NB4 (cell line): ENCODE measurements at regions not wholly inside any gene's neighbourhood (a gene's known extent, or its start where the extent isn't known, plus 50 kb on each side); places are given as distances from the start of the nearest gene placed in this dataset.
"Not testable (repeated sequence)": the region's sequence is repeated elsewhere in the genome, so short reads cannot be mapped to it uniquely, and the experiment has no call there.

Source experiments
- DNase-seq: peaks from one replicate; pipeline ENCODE4 v3.0.0; 2010; ENCODE audit warnings: low read depth
- H3K4me3 ChIP-seq: one replicate; pipeline ENCODE4 v1.5.1; 2011; ENCODE audit warnings: mild to moderate bottlenecking, low read depth, low read length, moderate library complexity
- MYC ChIP-seq: IDR thresholded peaks from 2 replicates; pipeline ENCODE4 v1.6.1; 2011; ENCODE audit warnings: low read depth, low read length
- POLR2A ChIP-seq: IDR thresholded peaks from 2 replicates; pipeline ENCODE4 v1.6.1; 2011; ENCODE audit warnings: mild to moderate bottlenecking; ENCODE audit not compliant: insufficient read length; ENCODE audit errors: extremely low read depth
- TF ChIP-seq, protein P1 (sequence below): IDR thresholded peaks from 2 replicates; pipeline ENCODE4 v1.6.1; 2011; ENCODE audit warnings: low read depth, low read length
- TF ChIP-seq, protein P2 (sequence below): IDR thresholded peaks from one replicate; pipeline ENCODE4 v1.5.1; 2012; ENCODE audit warnings: low read depth, low read length

DNA sequence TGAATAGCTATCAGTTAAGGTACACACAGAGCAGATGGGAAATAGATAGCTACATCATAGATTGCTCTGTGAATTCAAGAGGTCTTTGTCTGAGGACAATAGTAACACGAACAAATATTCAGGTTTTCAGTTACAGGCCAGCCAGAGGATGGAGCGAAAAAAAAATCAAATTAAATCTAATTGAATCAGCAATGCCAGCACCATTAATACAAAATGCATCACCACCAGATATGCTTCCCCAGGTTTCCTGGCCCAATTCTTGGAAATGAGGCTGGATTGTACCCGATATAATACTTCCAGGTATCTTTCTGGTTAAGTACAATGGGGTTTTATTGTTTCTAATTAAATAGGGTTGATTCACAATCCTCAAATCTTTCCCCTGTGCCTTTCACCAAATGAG, 975.8 kb upstream of the AUTS2 start:
- no peak overlapping the region for H3K4me3 ChIP-seq
- DNase-seq = no peak
- TF ChIP-seq, protein P1, sequence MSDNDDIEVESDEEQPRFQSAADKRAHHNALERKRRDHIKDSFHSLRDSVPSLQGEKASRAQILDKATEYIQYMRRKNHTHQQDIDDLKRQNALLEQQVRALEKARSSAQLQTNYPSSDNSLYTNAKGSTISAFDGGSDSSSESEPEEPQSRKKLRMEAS = no peak
- no peak for TF ChIP-seq POLR2A

DNA sequence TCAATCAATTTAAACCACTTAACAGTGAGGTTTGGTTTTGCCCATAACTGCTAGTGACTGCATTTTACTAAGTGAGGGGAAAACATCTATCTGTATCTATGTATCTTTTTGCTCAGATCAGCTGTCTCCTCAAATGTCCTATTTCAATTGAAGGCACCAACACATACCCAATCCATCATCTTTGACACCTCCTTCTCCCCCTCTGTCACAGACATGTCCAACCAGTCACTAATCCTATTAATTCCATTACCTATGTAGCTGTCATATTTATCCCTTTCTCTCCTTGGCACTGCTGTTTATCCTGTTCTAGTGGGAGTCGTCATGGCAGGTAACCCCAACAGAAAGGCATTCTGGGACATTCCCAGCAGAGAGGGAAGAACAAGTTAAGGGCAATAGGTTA, 975.2 kb upstream of the AUTS2 start:
- TF ChIP-seq POLR2A (no peak), MYC (no peak)
- TF ChIP-seq, protein P1 = no peak
- TF ChIP-seq, protein P2, sequence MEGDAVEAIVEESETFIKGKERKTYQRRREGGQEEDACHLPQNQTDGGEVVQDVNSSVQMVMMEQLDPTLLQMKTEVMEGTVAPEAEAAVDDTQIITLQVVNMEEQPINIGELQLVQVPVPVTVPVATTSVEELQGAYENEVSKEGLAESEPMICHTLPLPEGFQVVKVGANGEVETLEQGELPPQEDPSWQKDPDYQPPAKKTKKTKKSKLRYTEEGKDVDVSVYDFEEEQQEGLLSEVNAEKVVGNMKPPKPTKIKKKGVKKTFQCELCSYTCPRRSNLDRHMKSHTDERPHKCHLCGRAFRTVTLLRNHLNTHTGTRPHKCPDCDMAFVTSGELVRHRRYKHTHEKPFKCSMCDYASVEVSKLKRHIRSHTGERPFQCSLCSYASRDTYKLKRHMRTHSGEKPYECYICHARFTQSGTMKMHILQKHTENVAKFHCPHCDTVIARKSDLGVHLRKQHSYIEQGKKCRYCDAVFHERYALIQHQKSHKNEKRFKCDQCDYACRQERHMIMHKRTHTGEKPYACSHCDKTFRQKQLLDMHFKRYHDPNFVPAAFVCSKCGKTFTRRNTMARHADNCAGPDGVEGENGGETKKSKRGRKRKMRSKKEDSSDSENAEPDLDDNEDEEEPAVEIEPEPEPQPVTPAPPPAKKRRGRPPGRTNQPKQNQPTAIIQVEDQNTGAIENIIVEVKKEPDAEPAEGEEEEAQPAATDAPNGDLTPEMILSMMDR = no peak
- no peak overlapping the region for H3K4me3 ChIP-seq
- DNase-seq = no peak

GRCh38 chr7:68627247-68627864, 970.9 kb upstream of the AUTS2 start:
- DNase-seq = no peak

DNA sequence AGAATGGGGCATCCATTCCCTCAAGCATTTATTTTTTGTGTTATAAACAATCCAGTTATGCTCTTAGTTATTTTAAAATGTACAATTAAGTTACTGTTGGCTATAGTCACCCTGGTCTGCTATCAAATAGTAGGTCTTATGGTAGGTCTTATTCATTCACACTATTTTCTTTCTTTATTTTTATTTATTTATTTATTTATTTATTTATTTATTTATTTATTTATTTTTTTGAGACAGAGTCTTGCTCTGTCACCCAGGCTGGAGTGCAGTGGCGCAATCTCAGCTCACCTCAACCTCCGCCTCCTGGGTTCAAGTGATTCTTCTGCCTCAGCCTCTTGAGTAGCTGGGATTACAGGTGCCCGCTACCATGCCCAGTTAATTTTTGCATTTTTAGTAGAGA, 967.4 kb upstream of the AUTS2 start:
- not testable (repeated sequence) for DNase-seq, H3K4me3 ChIP-seq

More at GRCh38 chr7:68627247-68627864, 970.9 kb upstream of the AUTS2 start:
- H3K4me3 ChIP-seq = no peak overlapping the region
- TF ChIP-seq, protein P1 = no peak
- TF ChIP-seq MYC (no peak), POLR2A (no peak)
- TF ChIP-seq, protein P2 = no peak

DNA sequence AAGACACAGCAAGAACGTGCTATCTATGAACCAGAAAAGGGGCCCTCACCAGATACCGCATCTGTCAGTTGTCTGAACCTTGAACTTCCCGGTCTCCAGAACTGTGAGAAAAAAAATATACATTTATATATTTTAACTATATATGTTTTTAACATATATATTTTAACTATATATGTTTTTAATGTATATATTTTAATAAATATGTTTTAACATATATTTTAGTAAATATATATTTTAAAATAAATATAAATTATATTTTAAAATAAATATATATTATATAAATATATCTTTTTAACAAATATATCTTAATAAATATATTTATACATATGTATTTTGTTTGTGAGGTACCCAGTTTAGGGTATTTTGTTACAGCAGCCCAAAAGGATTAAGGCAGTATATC, 958.2 kb upstream of the AUTS2 start:
- DNase-seq = no peak
- TF ChIP-seq POLR2A = no peak
- TF ChIP-seq, protein P1 = no peak
- TF ChIP-seq, protein P2 = no peak
- TF ChIP-seq MYC = no peak
- no peak overlapping the region for H3K4me3 ChIP-seq

DNA sequence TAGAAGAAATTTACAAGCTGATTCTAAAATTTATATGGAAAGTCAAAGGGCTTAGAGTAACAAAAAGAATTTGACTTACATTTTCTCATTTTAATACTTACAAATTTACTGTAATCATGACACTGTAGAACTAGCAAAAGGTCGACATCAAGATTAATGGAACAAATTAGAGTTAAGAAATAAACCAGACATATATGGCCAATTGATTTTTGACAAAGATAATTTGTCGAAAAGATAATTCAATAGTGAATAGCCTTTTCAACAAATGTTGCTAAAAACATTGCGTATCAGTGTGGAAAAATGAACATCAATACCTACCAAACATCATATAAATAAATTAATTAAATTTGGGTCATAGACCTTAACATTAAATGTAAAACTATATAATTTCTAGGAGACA, 955.5 kb upstream of the AUTS2 start:
- DNase-seq = no peak

More for the DNA sequence above, 955.5 kb upstream of the AUTS2 start:
- no peak overlapping the region for H3K4me3 ChIP-seq
- TF ChIP-seq, protein P2 = no peak
- TF ChIP-seq, protein P1 = no peak
- TF ChIP-seq POLR2A (no peak), MYC (no peak)
